ENCODE measurements at regions not wholly inside any gene's neighbourhood (a gene's known extent, or its start where the extent isn't known, plus 50 kb on each side); places are given as distances from the start of the nearest gene placed in this dataset.
"Not testable (repeated sequence)": the region's sequence is repeated elsewhere in the genome, so short reads cannot be mapped to it uniquely, and the experiment has no call there.

DNA sequence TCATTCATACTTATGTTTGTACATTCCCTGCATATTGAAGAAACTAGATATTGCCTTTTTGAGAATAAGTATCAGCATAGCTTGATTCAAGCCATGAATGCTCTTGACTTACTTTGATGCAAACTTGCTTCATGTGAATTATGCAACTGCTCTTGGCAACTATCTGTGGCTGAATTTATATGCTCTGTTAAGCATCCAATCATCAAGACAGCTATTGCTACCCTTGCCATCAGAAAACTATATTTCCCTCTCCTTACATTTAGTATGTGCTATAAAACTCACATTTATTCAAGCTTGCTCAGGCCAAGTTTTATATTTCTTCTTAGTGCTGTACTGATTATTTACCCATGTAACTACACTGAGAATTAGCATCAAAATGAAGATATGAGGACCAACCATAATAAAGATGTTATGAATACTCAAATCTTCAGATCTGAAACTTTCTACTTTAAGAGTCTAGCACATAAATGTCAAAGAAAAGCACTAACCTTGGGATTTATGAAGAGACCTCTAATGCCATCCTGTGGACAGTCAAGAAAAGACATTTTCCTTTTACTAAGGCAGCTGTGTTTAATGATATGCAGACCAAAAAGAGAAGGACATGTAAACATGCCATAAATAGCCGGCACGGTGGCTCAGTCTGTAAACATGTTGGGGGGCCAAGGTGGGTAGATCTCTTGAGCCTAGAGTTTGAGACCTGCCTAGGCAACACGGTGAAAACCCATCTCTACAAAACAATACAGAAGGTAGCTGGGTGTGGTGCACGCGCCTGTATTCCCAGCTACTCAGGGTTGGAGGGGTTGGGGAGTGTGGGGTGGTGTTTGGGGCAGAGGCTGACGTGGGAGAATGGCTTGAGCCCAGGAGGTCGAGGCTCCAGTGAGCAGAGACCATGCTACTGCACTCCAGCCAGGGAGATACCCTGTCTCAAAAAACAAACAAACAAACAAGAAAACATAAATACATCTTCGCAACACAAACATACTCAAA, 267.0 kb upstream of the TYRP1 start:
- no peak overlapping the region for H3K27ac ChIP-seq
- intact Hi-C loops (cut with DNase I; ENCODE audit: low total_unique reads): no loop called here
- no peaks in the 10 kb centered on the region for H3K4me1 ChIP-seq
- H3K4me3 ChIP-seq: no peak overlapping the region
- ATAC-seq (no peak), DNase-seq (no peak)
- H3K9me3 ChIP-seq: no peaks in the 10 kb centered on the region
- in situ Hi-C loops (cut with MboI; ENCODE audit: low sequenced_read_pairs in 4 of 4): loop anchor here in 1 of 4 donors (25.0 kb wide), 1 partner anchor 111 kb away; no protein-coding TSS in a partner anchor
- no peaks in the 10 kb centered on the region for H3K36me3 ChIP-seq
- no peaks in the 10 kb centered on the region for H3K27me3 ChIP-seq
- TF ChIP-seq CTCF (IDR thresholded peaks at IDR 0.05 in 4 of 5, conservative IDR thresholded peaks at IDR 0.05 in 1 of 5) (no peak), POLR2A (IDR thresholded peaks at IDR 0.05) (no peak)

GRCh38 chr9:12439267-12439666, 253.9 kb upstream of the TYRP1 start:
- intact Hi-C loops (cut with DNase I; ENCODE audit: low total_unique reads): no loop called here
- no peaks in the 10 kb centered on the region for H3K36me3 ChIP-seq
- no peak for ATAC-seq
- TF ChIP-seq POLR2A (IDR thresholded peaks at IDR 0.05): no peak
- TF ChIP-seq CTCF (IDR thresholded peaks at IDR 0.05 in 4 of 5, conservative IDR thresholded peaks at IDR 0.05 in 1 of 5): no peak
- DNase-seq: no peak
- no peak overlapping the region for H3K27ac ChIP-seq
- H3K27me3 ChIP-seq: no peaks in the 10 kb centered on the region
- in situ Hi-C loops (cut with MboI; ENCODE audit: low sequenced_read_pairs in 4 of 4): loop anchor here in 1 of 4 donors (25.0 kb wide), 1 partner anchor 98 kb away; no protein-coding TSS in a partner anchor
- H3K4me1 ChIP-seq: no peaks in the 10 kb centered on the region
- H3K4me3 ChIP-seq: no peak overlapping the region
- H3K9me3 ChIP-seq: no peaks in the 10 kb centered on the region

DNA sequence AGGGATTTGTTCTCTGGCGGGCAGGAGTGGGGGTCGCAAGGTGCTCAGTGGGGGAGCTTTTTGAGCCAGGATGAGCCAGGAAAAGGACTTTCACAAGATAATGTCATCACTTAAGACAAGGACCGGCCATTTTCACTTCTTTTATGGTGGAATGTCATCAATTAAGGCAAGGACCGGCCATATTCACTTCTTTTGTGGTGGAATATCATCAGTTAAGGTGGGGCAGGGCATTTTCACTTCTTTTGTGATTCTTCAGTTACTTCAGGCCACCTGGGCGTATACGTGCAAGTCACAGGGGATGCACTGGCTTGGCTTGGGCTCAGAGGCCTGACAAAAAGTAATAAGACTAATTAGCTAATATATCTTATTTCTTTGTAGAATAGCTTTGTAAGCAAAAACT, 252.1 kb upstream of the TYRP1 start:
- in situ Hi-C loops (cut with MboI; ENCODE audit: low sequenced_read_pairs in 4 of 4): loop anchor here in 1 of 4 donors (25.0 kb wide), 1 partner anchor 96 kb away; no protein-coding TSS in a partner anchor
- intact Hi-C loops (cut with DNase I; ENCODE audit: low total_unique reads); H3K4me3 ChIP-seq: not testable (repeated sequence)

DNA sequence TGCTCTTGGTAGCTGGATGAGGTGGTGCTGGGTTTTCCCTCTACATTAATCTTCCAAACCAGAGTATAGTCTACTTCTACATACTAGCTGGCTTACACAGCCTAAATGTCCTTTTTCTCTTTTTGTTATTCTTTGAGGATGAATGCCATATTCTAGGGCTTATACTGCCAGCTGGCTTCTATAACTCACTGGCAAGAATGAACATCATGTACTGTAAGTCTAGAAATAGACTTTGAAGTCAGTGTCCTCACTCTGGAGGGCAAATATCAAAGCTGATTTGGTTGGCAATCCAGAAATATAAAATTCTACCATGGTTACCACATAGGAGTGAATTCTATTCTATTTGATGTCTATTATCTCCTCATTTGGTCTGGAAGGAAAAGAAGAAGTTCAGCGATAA, 251.7 kb upstream of the TYRP1 start:
- DNase-seq (no peak), ATAC-seq (no peak)
- in situ Hi-C loops (cut with MboI; ENCODE audit: low sequenced_read_pairs in 4 of 4) (loop anchor here in 1 of 4 donors (25.0 kb wide), 1 partner anchor 96 kb away; no protein-coding TSS in a partner anchor), intact Hi-C loops (cut with DNase I; ENCODE audit: low total_unique reads) (no loop called here)
- Histone ChIP-seq H3K27ac (no peak overlapping the region), H3K36me3 (no peaks in the 10 kb centered on the region), H3K27me3 (no peaks in the 10 kb centered on the region), H3K4me1 (no peaks in the 10 kb centered on the region), H3K9me3 (no peaks in the 10 kb centered on the region), H3K4me3 (no peak overlapping the region)
- no peak for TF ChIP-seq POLR2A (IDR thresholded peaks at IDR 0.05)
- TF ChIP-seq CTCF (IDR thresholded peaks at IDR 0.05 in 4 of 5, conservative IDR thresholded peaks at IDR 0.05 in 1 of 5): no peak

More for the DNA sequence above, 252.1 kb upstream of the TYRP1 start:
- ATAC-seq, DNase-seq, H3K9me3 ChIP-seq, H3K4me1 ChIP-seq, H3K36me3 ChIP-seq, H3K27me3 ChIP-seq, H3K27ac ChIP-seq: not testable (repeated sequence)

DNA sequence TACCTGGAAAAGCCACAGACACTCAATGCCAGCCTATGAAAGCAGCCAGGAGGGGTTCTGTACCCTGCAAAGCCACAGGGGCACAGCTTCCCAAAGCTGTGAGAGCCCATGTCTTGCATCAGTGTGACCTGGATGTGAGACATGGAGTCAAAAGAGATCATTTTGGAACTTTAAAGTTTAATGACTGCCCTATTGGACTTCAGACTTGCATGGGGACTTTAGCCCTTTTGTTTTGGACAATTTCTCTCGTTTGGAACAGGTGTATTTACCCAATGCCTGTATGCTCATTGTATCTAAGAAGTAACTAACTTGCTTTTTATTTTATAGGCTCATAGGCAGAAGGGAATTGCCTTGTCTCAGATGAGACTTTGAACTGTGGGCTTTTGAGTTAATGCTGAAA, 244.9 kb upstream of the TYRP1 start:
- H3K4me3 ChIP-seq: no peak overlapping the region
- no peaks in the 10 kb centered on the region for H3K9me3 ChIP-seq
- in situ Hi-C loops (cut with MboI; ENCODE audit: low sequenced_read_pairs in 4 of 4): loop anchor here in 1 of 4 donors (25.0 kb wide), 1 partner anchor 89 kb away; no protein-coding TSS in a partner anchor
- H3K27me3 ChIP-seq: no peaks in the 10 kb centered on the region
- TF ChIP-seq POLR2A (IDR thresholded peaks at IDR 0.05) (no peak), CTCF (IDR thresholded peaks at IDR 0.05 in 4 of 5, conservative IDR thresholded peaks at IDR 0.05 in 1 of 5) (no peak)
- H3K36me3 ChIP-seq: no peaks in the 10 kb centered on the region
- ATAC-seq (no peak), DNase-seq (no peak)
- no peak overlapping the region for H3K27ac ChIP-seq
- intact Hi-C loops (cut with DNase I; ENCODE audit: low total_unique reads): no loop called here
- H3K4me1 ChIP-seq: no peaks in the 10 kb centered on the region
